Upper lobe of left lung (tissue), 6 donors: ENCODE measurements at regions not wholly inside any gene's neighbourhood (a gene's known extent, or its start where the extent isn't known, plus 50 kb on each side); places are given as distances from the start of the nearest gene placed in this dataset.
A peak's percentile ranks its signal among the peaks of the same experiment; 100 is the strongest.

Source experiments
- ATAC-seq, 2 donors: fragments of 200-7000 bp; cut with Tn5 transposase; one replicate each; pipeline ENCODE4 v1.9.1; 2022; ENCODE audit warnings: mild to moderate bottlenecking in 2 of 2, moderate library complexity in 2 of 2; ENCODE audit not compliant: low FRiP score in 2 of 2
- DNase-seq, 2 donors: peaks; one replicate each; pipeline ENCODE4 v3.0.0-alpha.2; 2019 to 2020
- H3K27ac ChIP-seq, 4 donors: fragments of 200-600 bp; sonication (generic); one replicate each; pipeline ENCODE4 v1.5.1; 2016 to 2019
- H3K27me3 ChIP-seq, 4 donors: fragments of 200-600 bp; sonication (generic); one replicate each; pipeline ENCODE4 v1.5.1; 2017 to 2019
- H3K36me3 ChIP-seq, 4 donors: fragments of 200-600 bp; sonication (generic); one replicate each; pipeline ENCODE4 v1.5.1; 2016 to 2019
- H3K4me1 ChIP-seq, 4 donors: fragments of 200-600 bp; sonication (generic); one replicate each; pipeline ENCODE4 v1.5.1; 2018 to 2019
- H3K4me3 ChIP-seq, 4 donors: fragments of 200-600 bp; sonication (generic); one replicate each; pipeline ENCODE4 v1.5.1; 2017 to 2019; ENCODE audit warnings: mild to moderate bottlenecking in 2 of 4, moderate library complexity in 1 of 4
- H3K9me3 ChIP-seq, 4 donors: fragments of 200-600 bp; sonication (generic); one replicate each; pipeline ENCODE4 v1.5.1; 2018 to 2019
- EP300 ChIP-seq, 4 donors: sonication (generic); formaldehyde crosslinking; IDR thresholded peaks; one replicate each; pipeline ENCODE4 v1.5.1; 2017; ENCODE audit warnings: antibody characterized with exemption in 4 of 4, control low read depth in 2 of 4
- POLR2A ChIP-seq, 4 donors: fragments of 450-650 bp; IDR thresholded peaks; one replicate each; pipeline ENCODE4 v1.5.1; 2016 to 2017; ENCODE audit warnings: antibody characterized with exemption in 4 of 4, mild to moderate bottlenecking in 2 of 4
- POLR2AphosphoS5 ChIP-seq, 2 donors: sonication (generic); formaldehyde crosslinking; IDR thresholded peaks; one replicate each; pipeline ENCODE4 v1.5.1; 2017; ENCODE audit warnings: antibody characterized with exemption in 2 of 2
- WGBS, 2 donors: methylation state at CpG; one replicate each; pipeline ENCODE4 v1.1.5; 2017 to 2018; 5-methylcytosine and 5-hydroxymethylcytosine counted together
- TF ChIP-seq, protein P1 (sequence below), 6 experiments: fragments of 450-650 bp in 4 of 6; fragments of 200-600 bp in 2 of 6; sonication (generic) in 2 of 6; IDR thresholded peaks; one replicate each; pipeline ENCODE4 v1.5.1; 2016 to 2019; ENCODE audit warnings: antibody characterized with exemption in 6 of 6
- donor health status: DM: no; HTN: no; CAD: no; lungs with moderate emphysema.
- donor health status: DM: no; HTN: yes; CAD: no; lungs with severe emphysema.

DNA sequence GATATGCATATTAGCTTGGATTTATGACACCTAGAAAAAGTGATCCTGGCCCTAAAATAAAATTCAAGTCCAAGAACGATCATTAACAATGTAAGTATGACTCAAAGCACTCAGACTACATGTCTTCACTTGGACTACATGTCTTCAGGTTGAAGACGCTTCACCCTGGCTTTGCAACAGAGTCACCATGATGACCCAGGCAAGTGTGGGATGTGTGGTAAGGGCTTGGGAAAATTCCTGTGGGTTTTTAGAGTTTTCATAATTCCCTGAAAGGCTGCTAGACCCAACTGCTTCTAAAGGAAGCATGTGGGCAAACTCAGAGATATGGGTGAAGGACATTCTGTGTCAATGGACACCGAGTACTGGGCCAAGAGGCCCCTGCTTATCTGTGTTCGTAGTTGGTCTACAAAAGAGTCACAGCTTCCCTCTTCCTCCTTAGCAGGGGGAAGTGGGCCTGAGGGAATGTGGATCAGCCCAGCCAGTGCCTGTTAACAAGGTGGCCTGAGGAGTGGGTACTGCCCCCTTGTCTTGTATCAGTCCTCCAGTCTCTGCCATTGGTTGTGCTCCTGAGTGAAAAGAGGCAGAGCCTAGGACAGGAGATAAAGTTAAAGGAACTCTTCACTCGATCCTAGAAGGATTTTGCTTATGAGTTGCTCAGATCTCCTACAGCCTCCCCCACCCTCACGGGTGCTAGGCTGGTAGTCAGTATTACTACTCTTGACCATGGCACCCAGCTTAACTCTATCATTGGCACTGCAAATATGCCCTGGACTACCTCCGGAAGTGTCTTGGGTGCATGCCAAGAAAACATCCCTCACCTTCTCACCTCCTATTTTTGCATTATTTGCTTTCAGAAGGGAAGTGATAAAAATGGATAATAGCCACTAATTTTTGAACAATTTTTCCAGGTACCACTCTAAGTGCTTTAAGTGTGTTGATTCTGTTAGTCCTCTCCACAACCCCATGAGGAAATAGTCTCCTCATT, 406.3 kb downstream of the COG6 start:
- no peak overlapping the region for H3K27ac ChIP-seq
- H3K4me3 ChIP-seq: no peak overlapping the region
- TF ChIP-seq POLR2AphosphoS5 (IDR thresholded peaks at IDR 0.05): no peak
- TF ChIP-seq, protein P1, sequence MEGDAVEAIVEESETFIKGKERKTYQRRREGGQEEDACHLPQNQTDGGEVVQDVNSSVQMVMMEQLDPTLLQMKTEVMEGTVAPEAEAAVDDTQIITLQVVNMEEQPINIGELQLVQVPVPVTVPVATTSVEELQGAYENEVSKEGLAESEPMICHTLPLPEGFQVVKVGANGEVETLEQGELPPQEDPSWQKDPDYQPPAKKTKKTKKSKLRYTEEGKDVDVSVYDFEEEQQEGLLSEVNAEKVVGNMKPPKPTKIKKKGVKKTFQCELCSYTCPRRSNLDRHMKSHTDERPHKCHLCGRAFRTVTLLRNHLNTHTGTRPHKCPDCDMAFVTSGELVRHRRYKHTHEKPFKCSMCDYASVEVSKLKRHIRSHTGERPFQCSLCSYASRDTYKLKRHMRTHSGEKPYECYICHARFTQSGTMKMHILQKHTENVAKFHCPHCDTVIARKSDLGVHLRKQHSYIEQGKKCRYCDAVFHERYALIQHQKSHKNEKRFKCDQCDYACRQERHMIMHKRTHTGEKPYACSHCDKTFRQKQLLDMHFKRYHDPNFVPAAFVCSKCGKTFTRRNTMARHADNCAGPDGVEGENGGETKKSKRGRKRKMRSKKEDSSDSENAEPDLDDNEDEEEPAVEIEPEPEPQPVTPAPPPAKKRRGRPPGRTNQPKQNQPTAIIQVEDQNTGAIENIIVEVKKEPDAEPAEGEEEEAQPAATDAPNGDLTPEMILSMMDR (IDR thresholded peaks at IDR 0.05): no peak
- no peak for TF ChIP-seq POLR2A (IDR thresholded peaks at IDR 0.05)
- no peak for TF ChIP-seq EP300 (IDR thresholded peaks at IDR 0.05)
- ATAC-seq (no peak), DNase-seq (no peak)
- H3K36me3 ChIP-seq: no peaks in the 10 kb centered on the region
- no peaks in the 10 kb centered on the region for H3K4me1 ChIP-seq
- H3K9me3 ChIP-seq: no peaks in the 10 kb centered on the region
- no peaks in the 10 kb centered on the region for H3K27me3 ChIP-seq
- WGBS, 2 donors: 74% methylated on average over 7 of the region's 7 CpGs

DNA sequence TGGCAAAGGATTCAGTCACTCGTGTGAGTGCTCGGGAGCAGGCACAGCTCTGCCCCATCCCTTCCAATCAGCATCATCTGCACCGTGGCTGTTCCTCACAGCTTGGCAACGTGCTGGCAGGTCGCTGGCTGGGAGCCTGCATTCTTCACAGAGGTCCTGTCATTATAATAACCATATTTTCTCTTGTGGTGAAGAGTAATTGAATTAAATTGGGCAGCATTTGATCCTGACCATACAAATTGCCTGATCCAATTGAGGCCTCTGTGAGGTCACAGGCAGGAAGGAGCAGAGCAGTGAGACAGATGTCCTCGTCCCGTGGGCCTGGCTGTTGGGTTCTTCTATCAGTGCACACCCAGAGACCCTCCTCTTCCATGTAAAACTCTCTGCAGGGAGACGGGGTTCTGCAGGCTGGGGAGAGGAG, 407.8 kb downstream of the COG6 start:
- no peak for TF ChIP-seq POLR2AphosphoS5 (IDR thresholded peaks at IDR 0.05)
- Histone ChIP-seq H3K27me3 (no peaks in the 10 kb centered on the region), H3K36me3 (no peaks in the 10 kb centered on the region), H3K4me1 (no peaks in the 10 kb centered on the region), H3K4me3 (no peak overlapping the region), H3K9me3 (no peaks in the 10 kb centered on the region), H3K27ac (no peak overlapping the region)
- ATAC-seq (no peak), DNase-seq (peak in 1 of 2 donors; percentile 11)
- 70% methylated on average over 6 to 8 of the region's 8 CpGs for WGBS, 2 donors

DNA sequence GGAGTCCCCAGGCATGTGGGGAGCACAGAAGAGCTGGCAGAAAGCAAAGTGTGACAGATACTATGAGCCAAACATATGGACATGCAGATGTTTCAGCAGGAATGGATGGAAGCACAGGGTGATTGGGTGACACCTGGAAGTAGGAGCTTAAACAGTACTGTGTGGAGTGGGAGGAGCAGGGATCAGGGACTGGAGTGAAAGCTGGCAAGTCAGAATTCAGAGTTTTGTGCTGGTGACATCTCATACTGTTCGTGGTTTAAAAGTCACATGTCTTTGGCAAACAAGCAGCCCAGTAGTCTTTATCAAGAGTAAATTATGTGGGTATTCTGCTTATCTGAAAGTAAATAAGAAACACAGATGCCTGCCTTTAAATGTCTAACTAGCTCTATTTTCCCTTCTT, 408.2 kb downstream of the COG6 start:
- no peak overlapping the region for H3K4me3 ChIP-seq
- no peaks in the 10 kb centered on the region for H3K4me1 ChIP-seq
- 50 to 61% methylated on average over 1 of the region's 1 CpG for WGBS, 2 donors
- no peaks in the 10 kb centered on the region for H3K9me3 ChIP-seq
- no peak overlapping the region for H3K27ac ChIP-seq
- H3K27me3 ChIP-seq: no peaks in the 10 kb centered on the region
- TF ChIP-seq, protein P1 (IDR thresholded peaks at IDR 0.05): no peak
- no peak for TF ChIP-seq POLR2AphosphoS5 (IDR thresholded peaks at IDR 0.05)
- TF ChIP-seq POLR2A (IDR thresholded peaks at IDR 0.05): no peak
- no peak for TF ChIP-seq EP300 (IDR thresholded peaks at IDR 0.05)
- no peak for DNase-seq
- no peaks in the 10 kb centered on the region for H3K36me3 ChIP-seq
- ATAC-seq: no peak

DNA sequence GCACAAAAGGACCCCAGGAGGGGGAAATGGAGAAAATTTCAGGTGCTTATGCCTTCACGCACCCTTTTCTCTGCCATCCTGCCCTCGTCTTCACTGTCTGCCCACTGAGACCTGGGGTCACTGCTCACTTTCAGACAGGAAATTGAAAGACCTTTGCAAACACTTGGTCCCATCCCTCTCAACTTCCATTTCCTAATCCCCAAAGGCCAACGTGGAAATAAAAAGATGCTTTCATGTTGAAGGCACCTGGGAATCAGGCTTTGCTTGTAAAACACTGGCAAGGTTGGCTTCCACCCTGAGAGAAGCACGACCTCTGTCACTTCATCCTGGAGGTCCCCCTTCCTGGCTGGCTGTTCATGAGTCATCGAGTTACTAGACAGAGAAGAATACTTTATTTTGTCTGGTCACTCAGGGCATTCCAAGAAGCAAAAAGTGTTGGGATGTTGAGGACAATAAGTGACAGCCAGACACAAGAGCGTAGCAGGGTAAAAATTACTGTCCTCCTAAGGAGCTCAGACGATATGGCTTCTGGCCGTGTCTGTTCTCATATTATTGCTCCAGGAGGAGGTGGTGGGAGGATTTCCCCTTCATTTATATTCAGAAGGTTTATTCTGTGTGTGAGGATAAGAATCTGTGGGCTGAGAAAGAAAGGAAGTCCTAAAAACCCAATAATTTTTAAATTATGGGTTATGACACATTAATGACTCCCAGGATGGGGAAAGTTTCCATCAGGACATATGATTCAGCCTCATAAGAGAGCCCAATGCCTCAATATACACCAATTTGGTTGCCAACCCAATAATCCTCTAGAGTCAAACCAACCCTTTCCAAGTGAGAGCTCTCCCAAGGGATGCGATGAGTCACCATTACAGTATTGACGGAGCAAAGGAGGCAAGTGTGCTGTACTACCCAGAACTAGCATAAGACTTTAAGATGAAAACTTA, 409.0 kb downstream of the COG6 start:
- no peak for DNase-seq
- Histone ChIP-seq H3K27ac (no peak overlapping the region), H3K9me3 (no peaks in the 10 kb centered on the region), H3K27me3 (no peaks in the 10 kb centered on the region), H3K4me1 (peaks cover 0 to 4% (median under 1%) of the 10 kb centered on the region in 4 donors), H3K4me3 (no peak overlapping the region), H3K36me3 (no peaks in the 10 kb centered on the region)
- no peak for TF ChIP-seq POLR2A (IDR thresholded peaks at IDR 0.05)
- TF ChIP-seq, protein P1 (IDR thresholded peaks at IDR 0.05): no peak
- no peak for TF ChIP-seq POLR2AphosphoS5 (IDR thresholded peaks at IDR 0.05)
- TF ChIP-seq EP300 (IDR thresholded peaks at IDR 0.05): no peak
- 69 to 76% methylated on average over 10 of the region's 10 CpGs for WGBS, 2 donors
- ATAC-seq: peak in 1 of 2 donors; percentile 50
